ENCODE measurements at regions not wholly inside any gene's neighbourhood (a gene's known extent, or its start where the extent isn't known, plus 50 kb on each side); places are given as distances from the start of the nearest gene placed in this dataset.
A peak's percentile ranks its signal among the peaks of the same experiment; 100 is the strongest.

- DNase-seq (ENCODE audit: low spot score in 2 of 2) = no peak
- in situ Hi-C loops (cut with MboI; ENCODE audit: low sequenced_read_pairs) = no loop called here
- Histone ChIP-seq H3K27me3 (ENCODE audit: low read depth) (peaks cover 8% of the 10 kb centered on the region; the same call in 1 of the 2 replicates), H3K4me3 (no peak overlapping the region), H3K9me3 (no peaks in the 10 kb centered on the region), H3K36me3 (replicated peaks) (no peaks in the 10 kb centered on the region), H3K4me1 (no peaks in the 10 kb centered on the region)
Observed at GRCh38 chr9:17059465-17059864, 75.4 kb upstream of the CNTLN start.

GRCh38 chr9:17057729-17058128 is 77.1 kb upstream of the CNTLN start:
- in situ Hi-C loops (cut with MboI; ENCODE audit: low sequenced_read_pairs) = no loop called here
- H3K4me3 ChIP-seq = no peak overlapping the region
- no peaks in the 10 kb centered on the region for H3K9me3 ChIP-seq
- H3K27me3 ChIP-seq (ENCODE audit: low read depth) = peaks cover 8% of the 10 kb centered on the region; the same call in 1 of the 2 replicates
- H3K4me1 ChIP-seq = no peaks in the 10 kb centered on the region
- no peak for DNase-seq (ENCODE audit: low spot score in 2 of 2)
- no peaks in the 10 kb centered on the region for H3K36me3 ChIP-seq (replicated peaks)

- Histone ChIP-seq H3K4me3 (no peak overlapping the region), H3K9me3 (no peaks in the 10 kb centered on the region), H3K4me1 (no peaks in the 10 kb centered on the region), H3K27me3 (ENCODE audit: low read depth) (no peaks in the 10 kb centered on the region), H3K36me3 (replicated peaks) (no peaks in the 10 kb centered on the region)
- in situ Hi-C loops (cut with MboI; ENCODE audit: low sequenced_read_pairs) = no loop called here
- DNase-seq (ENCODE audit: low spot score in 2 of 2) = peak in 1 of 2 experiments; percentile 12
Observed at GRCh38 chr9:17052626-17053025, 82.2 kb upstream of the CNTLN start.

GRCh38 chr9:17045381-17045940 is 89.4 kb upstream of the CNTLN start:
- Histone ChIP-seq H3K4me1 (no peaks in the 10 kb centered on the region), H3K4me3 (no peak overlapping the region), H3K27me3 (ENCODE audit: low read depth) (no peaks in the 10 kb centered on the region), H3K36me3 (replicated peaks) (no peaks in the 10 kb centered on the region), H3K9me3 (no peaks in the 10 kb centered on the region)
- no peak for DNase-seq (ENCODE audit: low spot score in 2 of 2)
- in situ Hi-C loops (cut with MboI; ENCODE audit: low sequenced_read_pairs) = no loop called here

GRCh38 chr9:17031546-17031945 is 103.3 kb upstream of the CNTLN start:
- Histone ChIP-seq H3K4me1 (no peaks in the 10 kb centered on the region), H3K36me3 (replicated peaks) (no peaks in the 10 kb centered on the region), H3K27me3 (ENCODE audit: low read depth) (no peaks in the 10 kb centered on the region), H3K9me3 (no peaks in the 10 kb centered on the region), H3K4me3 (no peak overlapping the region)
- in situ Hi-C loops (cut with MboI; ENCODE audit: low sequenced_read_pairs) = no loop called here
- no peak for DNase-seq (ENCODE audit: low spot score in 2 of 2)

GRCh38 chr9:17025281-17025680 is 109.6 kb upstream of the CNTLN start:
- Histone ChIP-seq H3K9me3 (no peaks in the 10 kb centered on the region), H3K27me3 (ENCODE audit: low read depth) (no peaks in the 10 kb centered on the region), H3K4me1 (no peaks in the 10 kb centered on the region), H3K36me3 (replicated peaks) (no peaks in the 10 kb centered on the region), H3K4me3 (no peak overlapping the region)
- no peak for DNase-seq (ENCODE audit: low spot score in 2 of 2)
- in situ Hi-C loops (cut with MboI; ENCODE audit: low sequenced_read_pairs) = no loop called here

- H3K4me1 ChIP-seq = no peaks in the 10 kb centered on the region
- H3K27me3 ChIP-seq (ENCODE audit: low read depth) = no peaks in the 10 kb centered on the region
- in situ Hi-C loops (cut with MboI; ENCODE audit: low sequenced_read_pairs) = no loop called here
- no peaks in the 10 kb centered on the region for H3K36me3 ChIP-seq (replicated peaks)
- no peak for DNase-seq (ENCODE audit: low spot score in 2 of 2)
- no peak overlapping the region for H3K4me3 ChIP-seq
- no peaks in the 10 kb centered on the region for H3K9me3 ChIP-seq
Observed at GRCh38 chr9:17024129-17024528, 110.7 kb upstream of the CNTLN start.

GRCh38 chr9:17021387-17021970 is 113.4 kb upstream of the CNTLN start:
- Histone ChIP-seq H3K27me3 (ENCODE audit: low read depth) (no peaks in the 10 kb centered on the region), H3K9me3 (no peaks in the 10 kb centered on the region), H3K4me1 (no peaks in the 10 kb centered on the region), H3K36me3 (replicated peaks) (no peaks in the 10 kb centered on the region), H3K4me3 (no peak overlapping the region)
- DNase-seq (ENCODE audit: low spot score in 2 of 2) = no peak
- in situ Hi-C loops (cut with MboI; ENCODE audit: low sequenced_read_pairs) = no loop called here

GRCh38 chr9:17019398-17019797 is 115.4 kb upstream of the CNTLN start:
- in situ Hi-C loops (cut with MboI; ENCODE audit: low sequenced_read_pairs) = no loop called here
- Histone ChIP-seq H3K27me3 (ENCODE audit: low read depth) (no peaks in the 10 kb centered on the region), H3K36me3 (replicated peaks) (no peaks in the 10 kb centered on the region), H3K9me3 (no peaks in the 10 kb centered on the region), H3K4me1 (no peaks in the 10 kb centered on the region), H3K4me3 (no peak overlapping the region)
- DNase-seq (ENCODE audit: low spot score in 2 of 2) = no peak

GRCh38 chr9:17018540-17019196 is 116.2 kb upstream of the CNTLN start:
- Histone ChIP-seq H3K27me3 (ENCODE audit: low read depth) (no peaks in the 10 kb centered on the region), H3K36me3 (replicated peaks) (no peaks in the 10 kb centered on the region), H3K4me3 (no peak overlapping the region), H3K9me3 (no peaks in the 10 kb centered on the region), H3K4me1 (no peaks in the 10 kb centered on the region)
- in situ Hi-C loops (cut with MboI; ENCODE audit: low sequenced_read_pairs) = no loop called here
- DNase-seq (ENCODE audit: low spot score in 2 of 2) = no peak

- in situ Hi-C loops (cut with MboI; ENCODE audit: low sequenced_read_pairs) = no loop called here
- no peak overlapping the region for H3K4me3 ChIP-seq
Observed at GRCh38 chr9:17017931-17018491, 116.8 kb upstream of the CNTLN start.

GRCh38 chr9:17013891-17014290 is 120.9 kb upstream of the CNTLN start:
- Histone ChIP-seq H3K9me3 (no peaks in the 10 kb centered on the region), H3K27me3 (ENCODE audit: low read depth) (no peaks in the 10 kb centered on the region), H3K4me1 (no peaks in the 10 kb centered on the region), H3K4me3 (no peak overlapping the region), H3K36me3 (replicated peaks) (no peaks in the 10 kb centered on the region)
- in situ Hi-C loops (cut with MboI; ENCODE audit: low sequenced_read_pairs) = no loop called here
- DNase-seq (ENCODE audit: low spot score in 2 of 2) = no peak

More at GRCh38 chr9:17017931-17018491, 116.8 kb upstream of the CNTLN start:
- Histone ChIP-seq H3K36me3 (replicated peaks) (no peaks in the 10 kb centered on the region), H3K9me3 (no peaks in the 10 kb centered on the region), H3K4me1 (no peaks in the 10 kb centered on the region), H3K27me3 (ENCODE audit: low read depth) (no peaks in the 10 kb centered on the region)
- DNase-seq (ENCODE audit: low spot score in 2 of 2) = no peak

GRCh38 chr9:17013010-17013409 is 121.8 kb upstream of the CNTLN start:
- Histone ChIP-seq H3K4me1 (no peaks in the 10 kb centered on the region), H3K36me3 (replicated peaks) (no peaks in the 10 kb centered on the region), H3K9me3 (no peaks in the 10 kb centered on the region), H3K4me3 (no peak overlapping the region), H3K27me3 (ENCODE audit: low read depth) (no peaks in the 10 kb centered on the region)
- in situ Hi-C loops (cut with MboI; ENCODE audit: low sequenced_read_pairs) = no loop called here
- DNase-seq (ENCODE audit: low spot score in 2 of 2) = no peak

- Histone ChIP-seq H3K36me3 (replicated peaks) (no peaks in the 10 kb centered on the region), H3K4me1 (no peaks in the 10 kb centered on the region), H3K4me3 (no peak overlapping the region), H3K27me3 (ENCODE audit: low read depth) (no peaks in the 10 kb centered on the region), H3K9me3 (no peaks in the 10 kb centered on the region)
- in situ Hi-C loops (cut with MboI; ENCODE audit: low sequenced_read_pairs) = no loop called here
- DNase-seq (ENCODE audit: low spot score in 2 of 2) = no peak
Observed at GRCh38 chr9:17011880-17012279, 123.0 kb upstream of the CNTLN start.
